ENCODE measurements at regions not wholly inside any gene's neighbourhood (a gene's known extent, or its start where the extent isn't known, plus 50 kb on each side); places are given as distances from the start of the nearest gene placed in this dataset.
"Not testable (repeated sequence)": the region's sequence is repeated elsewhere in the genome, so short reads cannot be mapped to it uniquely, and the experiment has no call there.

- DNase-seq: no peak
Measured at GRCh38 chr18:41899535-41899934, 55.5 kb upstream of the PIK3C3 start.

DNA sequence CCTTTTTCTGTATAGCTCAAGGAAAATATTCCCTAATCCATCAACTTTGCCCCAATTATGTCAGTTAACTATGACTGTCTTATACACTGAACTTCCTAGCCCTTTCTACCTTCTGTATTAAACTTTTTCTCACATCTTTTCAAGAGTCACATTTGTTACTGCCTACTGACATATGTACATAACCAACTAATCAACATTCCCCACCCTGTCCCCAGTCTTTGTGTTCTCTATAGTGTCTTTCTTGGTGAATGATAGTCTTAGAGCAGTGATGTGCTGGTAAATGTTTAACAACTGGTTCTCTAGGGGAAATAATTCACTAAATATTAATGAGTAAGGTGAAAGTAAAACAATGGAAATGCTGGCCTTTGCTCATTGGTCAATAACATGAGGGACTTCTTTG lies 61.6 kb upstream of the PIK3C3 start:
- no peak for DNase-seq

- no peak for DNase-seq
Measured at GRCh38 chr18:41887100-41887499, 67.9 kb upstream of the PIK3C3 start.

- no peak for DNase-seq
Measured at GRCh38 chr18:41886126-41886807, 68.8 kb upstream of the PIK3C3 start.

- no peak for DNase-seq
Measured at GRCh38 chr18:41881285-41881684, 73.7 kb upstream of the PIK3C3 start.

DNA sequence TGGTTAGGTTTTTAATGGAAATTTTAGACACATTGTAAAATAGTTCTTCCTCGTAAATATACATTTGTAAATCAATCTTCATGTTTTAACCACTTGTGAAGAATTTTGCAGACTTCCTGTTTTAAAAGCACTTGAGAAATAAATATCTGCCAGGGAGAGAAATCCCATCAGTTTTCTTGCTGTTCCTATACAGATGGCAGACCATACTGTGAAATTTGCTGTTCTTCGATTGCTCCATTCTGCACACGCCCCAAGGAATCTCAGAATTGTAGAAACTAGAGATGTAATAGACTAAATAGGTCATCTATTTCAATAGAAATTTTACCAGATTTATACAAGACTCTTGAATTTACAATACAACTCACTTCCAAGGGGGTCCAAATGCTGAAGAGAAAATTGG lies 75.8 kb upstream of the PIK3C3 start:
- no peak for DNase-seq

DNA sequence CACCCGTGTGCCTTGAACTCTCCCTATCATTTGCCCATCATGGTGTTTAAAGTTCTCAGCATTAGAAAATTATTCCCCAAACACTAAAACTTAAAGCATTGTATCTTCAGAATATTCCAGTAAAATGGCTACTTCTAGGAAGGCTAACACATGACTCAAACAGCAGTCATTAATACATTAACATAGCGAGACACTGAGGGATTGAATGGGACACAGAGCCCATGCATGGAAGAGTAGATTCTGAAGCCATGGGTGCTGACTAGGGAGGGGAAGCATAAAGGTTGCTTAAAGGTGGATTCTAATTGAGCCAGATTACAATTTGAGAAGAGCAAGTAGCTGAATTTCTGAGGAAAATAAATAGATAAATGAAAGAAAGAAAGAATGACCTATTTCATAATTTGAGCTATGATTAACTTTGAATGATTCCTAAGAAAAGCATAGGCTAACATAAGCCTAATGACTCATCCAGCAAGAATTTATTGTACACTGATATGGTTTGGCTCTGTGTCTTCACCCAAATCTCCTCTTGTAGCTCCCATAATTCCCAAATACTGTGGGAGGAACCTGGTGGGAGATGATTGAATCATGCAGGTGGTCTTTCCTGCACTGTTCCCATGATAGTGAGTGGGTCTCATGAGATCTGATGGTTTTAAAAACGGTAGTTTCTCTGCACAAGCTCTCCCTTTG lies 79.8 kb upstream of the PIK3C3 start:
- DNase-seq: no peak

DNA sequence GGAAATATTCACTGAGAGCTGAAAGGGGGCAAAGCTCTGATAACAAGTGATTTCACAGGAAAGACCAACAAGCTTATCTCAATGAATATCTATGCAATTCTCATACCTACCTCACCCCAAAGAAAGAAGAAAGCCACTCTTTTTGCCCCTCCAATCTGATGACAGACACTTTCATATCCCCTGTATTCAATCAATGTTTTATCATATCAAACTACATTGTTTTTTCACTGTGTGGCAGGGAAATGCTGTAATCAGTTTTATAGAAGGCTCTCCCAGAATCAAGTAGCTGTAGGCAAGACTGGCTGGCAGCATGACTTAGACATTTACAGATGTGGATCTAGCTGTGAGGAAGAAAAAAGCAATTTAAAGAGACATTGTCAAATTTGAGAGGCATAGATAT lies 81.3 kb upstream of the PIK3C3 start:
- no peak for DNase-seq

GRCh38 chr18:41872206-41872605 lies 82.8 kb upstream of the PIK3C3 start:
- no peak for DNase-seq

DNA sequence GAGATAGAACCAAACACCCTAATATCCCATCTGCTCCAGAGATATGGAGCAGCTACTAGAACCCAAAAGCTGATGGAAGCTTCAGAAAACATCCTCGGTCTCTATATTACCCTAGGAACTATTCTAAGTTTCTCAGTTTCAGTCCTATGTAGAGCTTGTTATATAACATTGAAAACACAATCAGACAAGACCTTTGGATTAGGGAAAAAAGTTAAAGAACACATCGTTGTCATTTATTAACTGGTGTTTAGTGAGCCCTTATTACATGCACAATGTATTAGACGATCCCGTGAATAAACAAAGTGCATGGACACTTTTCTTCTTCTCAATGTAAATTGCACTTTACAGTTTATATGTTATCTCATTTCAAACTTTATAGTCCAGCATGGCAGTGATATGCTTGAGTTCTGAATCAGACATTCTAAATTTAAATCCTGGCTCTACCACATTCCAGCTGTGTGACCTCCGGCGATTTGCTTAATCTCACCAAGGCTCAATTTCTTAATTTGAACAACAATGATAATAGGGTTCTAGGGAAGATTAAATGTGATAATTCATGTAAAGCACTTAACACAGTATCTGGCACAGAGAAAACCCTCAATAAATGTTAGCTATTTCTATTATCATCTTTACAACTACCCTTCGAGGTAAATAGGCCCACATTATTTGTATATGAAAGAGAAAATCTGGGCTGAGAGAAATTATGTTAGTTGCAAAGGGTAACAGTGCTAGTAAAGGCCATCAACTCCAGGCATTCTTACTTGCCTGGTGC lies 83.6 kb upstream of the PIK3C3 start:
- no peak for DNase-seq

- no peak for DNase-seq
Measured at GRCh38 chr18:41870817-41871216, 84.2 kb upstream of the PIK3C3 start.

- DNase-seq: no peak
Measured at GRCh38 chr18:41870191-41870590, 84.8 kb upstream of the PIK3C3 start.

DNA sequence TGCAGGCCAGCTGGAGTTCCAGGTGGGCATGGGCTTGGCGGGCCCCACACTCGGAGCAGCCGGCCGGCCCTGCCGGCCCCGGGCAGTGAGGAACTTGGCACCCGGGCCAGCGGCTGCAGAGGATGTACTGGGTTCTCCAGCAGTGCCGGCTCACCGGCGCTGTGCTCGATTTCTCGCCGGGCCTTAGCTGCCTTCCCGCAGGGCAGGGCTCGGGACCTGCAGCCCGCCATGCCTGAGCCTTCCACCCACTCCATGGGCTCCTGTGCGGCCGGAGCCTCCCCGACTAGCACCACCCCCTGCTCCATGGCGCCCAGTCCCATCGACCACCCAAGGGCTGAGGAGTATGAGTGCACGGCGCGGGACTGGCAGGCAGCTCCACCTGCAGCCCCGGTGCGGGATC lies 89.2 kb upstream of the PIK3C3 start:
- not testable (repeated sequence) for DNase-seq

DNA sequence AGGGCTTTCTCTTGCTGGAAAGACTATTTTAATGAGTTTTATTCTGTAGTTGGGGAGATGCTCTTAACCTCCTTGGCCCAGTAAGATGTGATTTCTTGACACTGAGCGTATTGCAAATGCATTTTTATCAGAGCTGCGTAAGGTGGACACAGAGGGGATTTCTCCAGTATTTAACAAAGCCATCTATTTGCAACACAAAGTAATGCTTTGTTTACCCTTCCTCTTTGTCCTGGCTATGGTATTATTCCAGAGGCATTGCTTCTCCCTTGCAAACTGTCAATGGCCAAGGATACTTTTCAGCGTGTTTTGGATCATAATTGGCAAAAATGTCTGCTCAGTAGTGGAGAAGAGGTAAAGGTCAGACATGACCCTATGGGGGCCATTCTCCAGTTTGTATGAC lies 90.8 kb upstream of the PIK3C3 start:
- DNase-seq: no peak

GRCh38 chr18:41862921-41863320 lies 92.1 kb upstream of the PIK3C3 start:
- DNase-seq: no peak

DNA sequence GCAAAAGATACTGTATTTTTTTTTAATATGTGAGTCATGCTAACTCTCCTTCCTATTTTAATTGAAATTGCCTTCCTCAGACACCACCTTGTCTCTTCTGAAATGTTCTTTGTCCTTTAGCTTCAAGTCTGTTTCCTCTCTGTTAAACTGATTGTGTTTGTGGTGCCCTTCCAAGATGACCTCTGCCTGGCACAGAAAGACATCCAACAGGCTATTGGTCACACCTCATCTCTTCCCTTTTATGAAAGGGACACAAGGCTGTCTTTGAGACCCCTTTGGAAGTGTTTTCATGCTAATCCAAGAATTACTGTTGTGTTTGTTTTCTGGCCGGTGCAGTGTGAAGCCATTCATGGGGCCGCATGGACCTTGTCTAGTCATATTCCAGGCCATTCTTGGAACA lies 94.0 kb upstream of the PIK3C3 start:
- no peak for DNase-seq

GRCh38 chr18:41858761-41859555 lies 96.1 kb upstream of the PIK3C3 start:
- DNase-seq: no peak

DNA sequence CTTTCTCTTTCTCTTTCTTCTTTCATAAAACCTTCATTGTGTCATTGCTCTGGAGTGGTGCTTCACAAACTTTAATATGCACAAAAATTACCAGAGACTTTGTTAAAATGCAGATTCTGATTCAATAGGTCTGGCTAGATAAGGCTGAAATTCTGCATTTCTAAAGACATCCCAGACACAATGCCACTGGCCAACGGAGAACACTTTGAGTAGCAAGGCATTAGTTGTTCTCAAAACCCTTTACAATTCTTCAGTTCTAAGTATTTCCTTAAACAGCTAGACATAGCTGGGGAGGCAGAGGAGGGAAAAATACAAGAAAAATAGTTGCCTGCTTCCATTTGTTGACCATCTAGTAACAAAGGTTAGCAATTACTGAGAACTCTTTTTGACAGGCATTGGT lies 101.8 kb upstream of the PIK3C3 start:
- DNase-seq: no peak

GRCh38 chr18:41850781-41851180 lies 104.3 kb upstream of the PIK3C3 start:
- DNase-seq: no peak

GRCh38 chr18:41849632-41850031 lies 105.4 kb upstream of the PIK3C3 start:
- DNase-seq: no peak

DNA sequence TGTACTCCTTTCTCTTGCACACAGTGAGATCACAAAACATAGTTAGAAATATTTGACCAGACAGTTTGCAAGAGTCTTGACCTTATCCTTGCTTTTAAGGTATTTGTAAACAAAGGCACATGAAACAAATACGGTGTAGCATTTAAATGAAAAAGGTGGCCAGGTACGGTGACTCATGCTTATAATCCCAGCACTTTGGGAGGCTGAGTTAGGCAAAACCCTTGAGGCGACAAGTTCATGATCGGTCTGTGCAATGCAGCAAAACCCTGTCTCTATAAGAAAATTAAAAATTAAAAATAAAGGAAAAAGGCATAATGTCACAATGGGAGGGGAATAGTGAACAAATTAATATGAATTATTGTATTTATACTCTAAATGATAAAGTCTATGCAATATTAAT lies 109.5 kb upstream of the PIK3C3 start:
- no peak for DNase-seq

DNA sequence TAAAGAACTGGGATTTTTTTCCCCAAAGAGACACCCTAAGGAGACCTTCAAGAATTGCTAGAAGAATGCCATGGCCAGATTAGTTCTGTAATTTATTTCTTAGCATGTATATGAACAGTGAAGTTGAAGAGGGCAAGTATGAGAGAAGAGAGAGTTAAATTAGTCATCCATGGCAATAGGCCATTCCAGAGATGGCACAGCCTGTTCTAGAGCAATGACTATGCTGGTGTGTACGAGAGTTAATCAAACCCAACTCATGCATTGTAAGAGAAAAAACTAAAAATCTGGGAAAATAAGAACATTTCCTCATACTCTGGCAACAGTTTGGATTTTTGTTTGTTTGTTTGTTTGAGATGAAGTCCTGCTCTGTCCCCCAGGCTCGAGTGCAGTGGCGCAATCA lies 112.1 kb upstream of the PIK3C3 start:
- DNase-seq: no peak

Measured in NCI-H1048 (cell line).